Endodermal cell (in vitro differentiated cells): ENCODE measurements at regions not wholly inside any gene's neighbourhood (a gene's known extent, or its start where the extent isn't known, plus 50 kb on each side); places are given as distances from the start of the nearest gene placed in this dataset.
"Not testable (repeated sequence)": the region's sequence is repeated elsewhere in the genome, so short reads cannot be mapped to it uniquely, and the experiment has no call there.

Experiments
- DNase-seq: peaks from one replicate; pipeline ENCODE4 v3.0.0-alpha.2; 2017
- H3K27ac ChIP-seq: 2 replicates; pipeline ENCODE4 v1.5.1; 2013; ENCODE audit warnings: mild to moderate bottlenecking, low read depth, low read length, moderate library complexity
- H3K27me3 ChIP-seq: 2 replicates; pipeline ENCODE4 v1.6.1; 2013; ENCODE audit warnings: mild to moderate bottlenecking, low read length, moderate library complexity; ENCODE audit not compliant: insufficient read depth, control insufficient read depth, poor library complexity, severe bottlenecking
- H3K36me3 ChIP-seq: 2 replicates; pipeline ENCODE4 v1.7.0; 2013; ENCODE audit warnings: mild to moderate bottlenecking, low read length, moderate library complexity; ENCODE audit not compliant: control insufficient read depth, insufficient read depth
- H3K4me1 ChIP-seq: one replicate; pipeline ENCODE4 v1.7.0; 2013; ENCODE audit warnings: low read length; ENCODE audit not compliant: control insufficient read depth, insufficient read depth
- H3K4me3 ChIP-seq: 2 replicates; pipeline ENCODE4 v1.5.1; 2013; ENCODE audit warnings: mild to moderate bottlenecking, low read length, moderate library complexity
- H3K9ac ChIP-seq: 2 replicates; pipeline ENCODE4 v1.6.1; 2013; ENCODE audit warnings: mild to moderate bottlenecking, low read length, moderate library complexity; ENCODE audit not compliant: poor library complexity, severe bottlenecking; ENCODE audit errors: extremely low read depth
- H3K9me3 ChIP-seq: 2 replicates; pipeline ENCODE4 v1.6.1; 2013; ENCODE audit warnings: mild to moderate bottlenecking, low read length, moderate library complexity; ENCODE audit not compliant: control insufficient read depth
- H3K27ac Mint-ChIP-seq: 2 replicates; pipeline ENCODE4 v1.8.0; 2020; ENCODE audit warnings: mixed read lengths
- H3K27me3 Mint-ChIP-seq: 2 replicates; pipeline ENCODE4 v1.8.0; 2021; ENCODE audit warnings: mild to moderate bottlenecking, mixed read lengths; ENCODE audit not compliant: insufficient read depth
- H3K36me3 Mint-ChIP-seq: 2 replicates; pipeline ENCODE4 v1.8.0; 2020; ENCODE audit warnings: low read depth, mixed read lengths
- H3K4me1 Mint-ChIP-seq: 2 replicates; pipeline ENCODE4 v1.8.0; 2020; ENCODE audit warnings: mixed read lengths
- H3K4me3 Mint-ChIP-seq: 2 replicates; pipeline ENCODE4 v1.8.0; 2020; ENCODE audit warnings: mild to moderate bottlenecking, moderate library complexity, mixed read lengths
- H3K9me3 Mint-ChIP-seq: 2 replicates; pipeline ENCODE4 v1.8.0; 2020; ENCODE audit warnings: mild to moderate bottlenecking, mixed read lengths
- WGBS, 2 experiments: methylation state at CpG; one replicate each; pipeline versions ENCODE4 v1.1.5 to v1.1.7; 2013; ENCODE audit warnings: missing lambda C conversion rate in 2 of 2, mixed read lengths in 1 of 2; ENCODE audit not compliant: insufficient coverage in 1 of 2, insufficient read length in 1 of 2; 5-methylcytosine and 5-hydroxymethylcytosine counted together
- TF ChIP-seq, protein P1 (sequence below): fragments of 200-600 bp; sonication (generic); conservative IDR thresholded peaks from 2 replicates; pipeline ENCODE4 v1.5.0; 2021; ENCODE audit warnings: antibody characterized with exemption, mild to moderate bottlenecking

GRCh38 chr2:215825707-215826106 is 187.6 kb downstream of the MREG start:
- Mint-ChIP-seq H3K36me3 (peaks cover 3% of the 10 kb centered on the region), H3K4me3 (no peak overlapping the region), H3K9me3 (peaks cover 35% of the 10 kb centered on the region), H3K4me1 (peaks cover 19% of the 10 kb centered on the region), H3K27me3 (no peaks in the 10 kb centered on the region), H3K27ac (no peak overlapping the region)
- TF ChIP-seq, protein P1, sequence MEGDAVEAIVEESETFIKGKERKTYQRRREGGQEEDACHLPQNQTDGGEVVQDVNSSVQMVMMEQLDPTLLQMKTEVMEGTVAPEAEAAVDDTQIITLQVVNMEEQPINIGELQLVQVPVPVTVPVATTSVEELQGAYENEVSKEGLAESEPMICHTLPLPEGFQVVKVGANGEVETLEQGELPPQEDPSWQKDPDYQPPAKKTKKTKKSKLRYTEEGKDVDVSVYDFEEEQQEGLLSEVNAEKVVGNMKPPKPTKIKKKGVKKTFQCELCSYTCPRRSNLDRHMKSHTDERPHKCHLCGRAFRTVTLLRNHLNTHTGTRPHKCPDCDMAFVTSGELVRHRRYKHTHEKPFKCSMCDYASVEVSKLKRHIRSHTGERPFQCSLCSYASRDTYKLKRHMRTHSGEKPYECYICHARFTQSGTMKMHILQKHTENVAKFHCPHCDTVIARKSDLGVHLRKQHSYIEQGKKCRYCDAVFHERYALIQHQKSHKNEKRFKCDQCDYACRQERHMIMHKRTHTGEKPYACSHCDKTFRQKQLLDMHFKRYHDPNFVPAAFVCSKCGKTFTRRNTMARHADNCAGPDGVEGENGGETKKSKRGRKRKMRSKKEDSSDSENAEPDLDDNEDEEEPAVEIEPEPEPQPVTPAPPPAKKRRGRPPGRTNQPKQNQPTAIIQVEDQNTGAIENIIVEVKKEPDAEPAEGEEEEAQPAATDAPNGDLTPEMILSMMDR: no peak
- H3K4me3 ChIP-seq: no peak overlapping the region
- peaks cover 6% of the 10 kb centered on the region for H3K9me3 ChIP-seq
- no peaks in the 10 kb centered on the region for H3K27me3 ChIP-seq
- no peak for DNase-seq
- H3K4me1 ChIP-seq: no peaks in the 10 kb centered on the region
- H3K36me3 ChIP-seq: no peaks in the 10 kb centered on the region
- no peak overlapping the region for H3K27ac ChIP-seq
- no peak overlapping the region for H3K9ac ChIP-seq

GRCh38 chr2:215821298-215821697 is 192.1 kb downstream of the MREG start:
- not testable (repeated sequence) for H3K27me3 ChIP-seq, H3K4me1 ChIP-seq, H3K27me3 Mint-ChIP-seq, DNase-seq, H3K4me3 ChIP-seq, H3K27ac ChIP-seq, H3K27ac Mint-ChIP-seq, H3K4me3 Mint-ChIP-seq, H3K9ac ChIP-seq, H3K36me3 ChIP-seq, H3K36me3 Mint-ChIP-seq
- Mint-ChIP-seq H3K9me3 (peaks cover 52% of the 10 kb centered on the region), H3K4me1 (peaks cover 19% of the 10 kb centered on the region)
- H3K9me3 ChIP-seq: peaks cover 11% of the 10 kb centered on the region
- WGBS, 2 experiments: 87 to 94% methylated on average over 2 to 4 of the region's 4 CpGs

DNA sequence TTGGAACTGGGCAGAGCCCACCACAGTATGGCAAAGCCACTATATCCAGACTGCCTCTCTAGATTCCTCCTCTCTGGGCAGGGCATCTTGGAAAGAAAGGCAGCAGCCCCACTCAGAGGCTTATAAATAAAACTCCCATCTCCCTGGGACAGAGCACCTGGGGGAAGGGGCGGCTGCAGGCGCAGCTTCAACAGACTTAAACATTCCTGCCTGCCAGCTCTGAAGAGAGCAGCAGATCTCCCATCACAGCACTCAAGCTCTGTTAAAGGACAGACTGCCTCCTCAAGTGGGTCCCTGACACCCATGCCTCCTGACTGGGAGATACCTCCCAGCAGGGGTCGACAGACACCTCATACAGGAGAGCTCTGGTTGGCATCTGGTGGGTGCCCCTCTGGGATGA is 193.6 kb downstream of the MREG start:
- H3K9me3 Mint-ChIP-seq: peaks cover 48% of the 10 kb centered on the region

GRCh38 chr2:215817046-215817445 is 196.3 kb downstream of the MREG start:
- H3K9me3 Mint-ChIP-seq: peaks cover 29% of the 10 kb centered on the region
- peaks cover 5% of the 10 kb centered on the region for H3K36me3 Mint-ChIP-seq
- no peak overlapping the region for H3K4me3 ChIP-seq
- H3K27ac Mint-ChIP-seq: peak overlapping the region; percentile 25
- no peak overlapping the region for H3K27ac ChIP-seq
- H3K9me3 ChIP-seq: peaks cover 11% of the 10 kb centered on the region
- H3K4me1 ChIP-seq: no peaks in the 10 kb centered on the region
- no peaks in the 10 kb centered on the region for H3K36me3 ChIP-seq
- TF ChIP-seq, protein P1: no peak
- H3K9ac ChIP-seq: no peak overlapping the region
- H3K4me1 Mint-ChIP-seq: peaks cover 21% of the 10 kb centered on the region
- no peak overlapping the region for H3K4me3 Mint-ChIP-seq
- no peaks in the 10 kb centered on the region for H3K27me3 Mint-ChIP-seq
- 80 to 100% methylated on average over 1 of the region's 1 CpG for WGBS, 2 experiments
- H3K27me3 ChIP-seq: no peaks in the 10 kb centered on the region
- no peak for DNase-seq

More for the DNA sequence above, 193.6 kb downstream of the MREG start:
- H3K9me3 ChIP-seq: peaks cover 11% of the 10 kb centered on the region
- not testable (repeated sequence) for H3K36me3 Mint-ChIP-seq, H3K27ac Mint-ChIP-seq, H3K27ac ChIP-seq, H3K4me1 ChIP-seq, H3K9ac ChIP-seq, H3K4me3 Mint-ChIP-seq, H3K4me3 ChIP-seq, DNase-seq, H3K27me3 Mint-ChIP-seq, H3K36me3 ChIP-seq, H3K27me3 ChIP-seq
- H3K4me1 Mint-ChIP-seq: peaks cover 19% of the 10 kb centered on the region
- WGBS, 2 experiments: 87% methylated on average over 3 of the region's 3 CpGs; no CpG with 5 or more reads in 1 of the 2 experiments
